Activated CD8-positive, alpha-beta T cell treated with anti-CD3 and anti-CD28 coated beads, Interleukin-2, amount 10 ng/mL, durations not matched to agents 7 days and 5 days (primary cell): ENCODE measurements at regions not wholly inside any gene's neighbourhood (a gene's known extent, or its start where the extent isn't known, plus 50 kb on each side); places are given as distances from the start of the nearest gene placed in this dataset.

Experiments used
- ATAC-seq: fragments of 150-1000 bp; cut with Tn5 transposase; one replicate; pipeline ENCODE4 v1.10.0; 2021; ENCODE audit warnings: moderate library complexity
- CTCF ChIA-PET: fragments of 350-600 bp; sonication (Branson Sonifier 250); formaldehyde crosslinking; loops from one replicate; lab custom pipeline; 2021; ENCODE audit warnings: antibody characterized with exemption; lab: Charles Lee
- POLR2A ChIA-PET: fragments of 350-600 bp; sonication (Branson Sonifier 250); formaldehyde crosslinking; loops from one replicate; lab custom pipeline; 2021; ENCODE audit warnings: antibody characterized with exemption; lab: Charles Lee
- DNase-seq: peaks from one replicate; pipeline ENCODE4 v3.0.0-alpha.2; 2020
- H3K27ac Mint-ChIP-seq: one replicate; pipeline ENCODE4 v1.8.0; 2021; ENCODE audit warnings: mild to moderate bottlenecking, mixed read lengths
- H3K27me3 Mint-ChIP-seq: one replicate; pipeline ENCODE4 v1.8.0; 2021; ENCODE audit warnings: low read depth, mixed read lengths
- H3K36me3 Mint-ChIP-seq: one replicate; pipeline ENCODE4 v1.8.0; 2021; ENCODE audit warnings: low read depth, mixed read lengths
- H3K4me1 Mint-ChIP-seq: one replicate; pipeline ENCODE4 v1.8.0; 2021; ENCODE audit warnings: low read depth, mixed read lengths
- H3K4me3 Mint-ChIP-seq: one replicate; pipeline ENCODE4 v1.8.0; 2021; ENCODE audit warnings: mild to moderate bottlenecking, mixed read lengths
- H3K9me3 Mint-ChIP-seq: one replicate; pipeline ENCODE4 v1.8.0; 2022; ENCODE audit warnings: mixed read lengths; ENCODE audit not compliant: insufficient read depth

DNA sequence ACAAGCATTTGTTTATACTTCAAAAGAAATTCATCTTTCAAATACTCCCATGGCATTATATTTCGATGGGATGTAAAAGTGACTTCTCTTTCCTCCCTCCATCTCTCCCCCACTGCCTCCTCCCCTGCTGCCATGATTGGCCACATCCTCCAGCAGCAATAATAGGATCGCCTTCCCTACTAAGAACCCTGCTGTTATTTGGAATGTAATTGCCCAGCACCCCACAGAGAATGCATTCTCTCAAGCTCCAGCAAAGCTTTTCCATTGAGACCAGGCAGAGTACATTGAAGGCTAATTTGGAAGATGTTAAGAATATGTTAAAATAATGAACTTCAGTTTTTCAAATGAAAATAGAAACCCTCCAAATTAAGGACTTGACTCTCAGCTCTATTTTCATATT lies 375.4 kb upstream of the ACVR2A start:
- POLR2A ChIA-PET: no interaction called here
- Mint-ChIP-seq H3K9me3 (no peaks in the 10 kb centered on the region), H3K27ac (no peak overlapping the region), H3K36me3 (no peaks in the 10 kb centered on the region), H3K4me1 (no peaks in the 10 kb centered on the region), H3K4me3 (no peak overlapping the region), H3K27me3 (no peaks in the 10 kb centered on the region)
- CTCF ChIA-PET: no interaction called here
- ATAC-seq (no peak), DNase-seq (no peak)

- ChIA-PET CTCF (no interaction called here), POLR2A (no interaction called here)
- Mint-ChIP-seq H3K4me1 (no peaks in the 10 kb centered on the region), H3K27me3 (no peaks in the 10 kb centered on the region), H3K9me3 (no peaks in the 10 kb centered on the region), H3K27ac (no peak overlapping the region), H3K4me3 (no peak overlapping the region), H3K36me3 (no peaks in the 10 kb centered on the region)
- no peak for ATAC-seq
- DNase-seq: no peak
Observed at GRCh38 chr2:147468963-147469362, 375.9 kb upstream of the ACVR2A start.

GRCh38 chr2:147468349-147468748 lies 376.5 kb upstream of the ACVR2A start:
- CTCF ChIA-PET: interaction anchor here (0.7 kb wide), 1 partner anchor 11 kb away, joined by 3 read pairs; no protein-coding TSS in a partner anchor

DNA sequence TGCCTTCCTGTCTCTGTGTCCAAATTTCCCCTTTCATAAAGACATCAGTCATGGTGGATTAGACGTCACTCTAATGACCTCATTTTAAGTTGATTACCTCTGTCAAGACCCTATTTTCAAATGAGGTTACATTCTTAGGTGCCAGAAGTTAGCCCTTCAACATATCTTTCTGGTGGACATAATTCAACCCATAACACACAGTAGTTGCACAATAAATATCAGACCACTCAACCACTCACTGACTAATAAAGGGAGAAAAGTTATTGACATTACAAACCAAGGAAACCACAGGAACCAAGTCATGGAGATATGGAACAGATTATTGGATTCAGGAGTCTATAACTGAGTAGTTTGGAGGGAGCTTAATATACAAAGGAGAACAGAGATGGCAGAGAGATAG lies 377.4 kb upstream of the ACVR2A start:
- ChIA-PET CTCF (no interaction called here), POLR2A (no interaction called here)
- no peaks in the 10 kb centered on the region for H3K27me3 Mint-ChIP-seq
- H3K4me1 Mint-ChIP-seq: no peaks in the 10 kb centered on the region
- no peaks in the 10 kb centered on the region for H3K36me3 Mint-ChIP-seq
- H3K4me3 Mint-ChIP-seq: no peak overlapping the region
- H3K27ac Mint-ChIP-seq: no peak overlapping the region
- ATAC-seq: no peak
- H3K9me3 Mint-ChIP-seq: no peaks in the 10 kb centered on the region
- no peak for DNase-seq

More at GRCh38 chr2:147468349-147468748, 376.5 kb upstream of the ACVR2A start:
- ATAC-seq (no peak), DNase-seq (no peak)
- Mint-ChIP-seq H3K27ac (no peak overlapping the region), H3K9me3 (no peaks in the 10 kb centered on the region), H3K27me3 (no peaks in the 10 kb centered on the region), H3K4me3 (no peak overlapping the region), H3K4me1 (no peaks in the 10 kb centered on the region), H3K36me3 (no peaks in the 10 kb centered on the region)
- POLR2A ChIA-PET: no interaction called here

DNA sequence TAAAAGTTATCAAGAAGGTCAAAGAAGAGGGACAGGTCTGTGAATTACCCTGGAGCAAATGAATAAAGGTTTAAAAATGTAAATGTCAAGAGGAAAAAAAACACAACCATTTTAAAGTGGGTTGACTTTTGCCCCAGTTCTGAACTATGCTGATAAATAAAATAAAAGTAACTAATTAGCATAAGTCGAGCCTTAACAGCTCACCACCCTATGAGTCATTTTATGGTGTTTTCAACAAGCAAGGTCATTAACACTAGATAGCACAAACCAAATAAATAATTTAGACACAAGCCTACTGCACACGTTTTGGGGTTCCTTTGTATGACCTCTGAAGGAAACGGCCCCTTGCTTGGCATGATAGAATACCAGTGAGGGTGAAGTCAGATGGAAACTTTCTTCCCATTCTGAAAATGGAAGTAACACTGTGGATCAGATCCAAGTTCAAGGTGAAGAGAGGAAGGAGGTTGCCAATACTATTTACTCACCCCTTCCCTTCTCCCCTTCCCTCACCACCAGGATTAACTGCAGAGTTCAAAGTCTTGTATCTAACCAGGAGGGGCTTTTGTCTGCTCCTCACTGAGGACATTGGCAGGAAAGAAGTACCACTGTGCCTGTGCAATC lies 380.0 kb upstream of the ACVR2A start:
- CTCF ChIA-PET: no interaction called here
- Mint-ChIP-seq H3K9me3 (no peaks in the 10 kb centered on the region), H3K4me3 (no peak overlapping the region), H3K36me3 (no peaks in the 10 kb centered on the region), H3K4me1 (no peaks in the 10 kb centered on the region), H3K27me3 (peaks cover 6% of the 10 kb centered on the region), H3K27ac (no peak overlapping the region)
- DNase-seq (no peak), ATAC-seq (no peak)
- POLR2A ChIA-PET: no interaction called here

- CTCF ChIA-PET: no interaction called here
- POLR2A ChIA-PET: no interaction called here
- DNase-seq (no peak), ATAC-seq (no peak)
- H3K36me3 Mint-ChIP-seq: no peaks in the 10 kb centered on the region
- no peaks in the 10 kb centered on the region for H3K9me3 Mint-ChIP-seq
- no peaks in the 10 kb centered on the region for H3K4me1 Mint-ChIP-seq
- H3K4me3 Mint-ChIP-seq: no peak overlapping the region
- peaks cover 6% of the 10 kb centered on the region for H3K27me3 Mint-ChIP-seq
- no peak overlapping the region for H3K27ac Mint-ChIP-seq
Observed at GRCh38 chr2:147463881-147464520, 380.8 kb upstream of the ACVR2A start.

GRCh38 chr2:147460155-147460554 lies 384.7 kb upstream of the ACVR2A start:
- no peak for ATAC-seq
- H3K27ac Mint-ChIP-seq: no peak overlapping the region
- no peaks in the 10 kb centered on the region for H3K36me3 Mint-ChIP-seq
- H3K4me3 Mint-ChIP-seq: no peak overlapping the region
- no peak for DNase-seq
- ChIA-PET CTCF (no interaction called here), POLR2A (no interaction called here)
- H3K4me1 Mint-ChIP-seq: peaks cover 3% of the 10 kb centered on the region
- no peaks in the 10 kb centered on the region for H3K9me3 Mint-ChIP-seq
- peaks cover 9% of the 10 kb centered on the region for H3K27me3 Mint-ChIP-seq

DNA sequence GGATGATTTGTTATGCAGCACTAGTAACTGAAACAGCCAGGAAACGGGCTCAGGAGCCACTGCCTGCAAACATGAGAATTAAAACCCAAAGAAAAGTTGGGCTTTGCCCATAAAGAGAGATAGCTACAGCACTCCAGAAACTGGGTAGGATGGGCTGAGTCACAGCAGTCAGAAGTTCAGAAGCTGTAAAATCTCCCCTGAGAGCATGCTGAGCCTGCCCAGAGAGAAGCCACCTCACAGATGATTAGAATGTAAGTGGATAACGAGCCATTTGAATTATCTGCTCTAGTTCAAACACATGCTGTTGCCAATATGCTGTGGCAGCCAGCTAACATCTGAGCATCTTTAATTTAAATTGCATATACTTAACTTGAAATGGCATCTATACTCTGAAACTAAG lies 388.1 kb upstream of the ACVR2A start:
- DNase-seq (no peak), ATAC-seq (no peak)
- CTCF ChIA-PET: no interaction called here
- Mint-ChIP-seq H3K27ac (no peak overlapping the region), H3K36me3 (no peaks in the 10 kb centered on the region), H3K9me3 (no peaks in the 10 kb centered on the region), H3K27me3 (peaks cover 10% of the 10 kb centered on the region), H3K4me1 (peaks cover 3% of the 10 kb centered on the region), H3K4me3 (no peak overlapping the region)
- POLR2A ChIA-PET: no interaction called here

GRCh38 chr2:147451902-147452515 lies 392.8 kb upstream of the ACVR2A start:
- Mint-ChIP-seq H3K4me3 (no peak overlapping the region), H3K9me3 (no peaks in the 10 kb centered on the region), H3K36me3 (no peaks in the 10 kb centered on the region), H3K27ac (no peak overlapping the region), H3K27me3 (peaks cover 7% of the 10 kb centered on the region), H3K4me1 (peaks cover 3% of the 10 kb centered on the region)
- ChIA-PET CTCF (no interaction called here), POLR2A (no interaction called here)
- no peak for DNase-seq
- ATAC-seq: no peak

DNA sequence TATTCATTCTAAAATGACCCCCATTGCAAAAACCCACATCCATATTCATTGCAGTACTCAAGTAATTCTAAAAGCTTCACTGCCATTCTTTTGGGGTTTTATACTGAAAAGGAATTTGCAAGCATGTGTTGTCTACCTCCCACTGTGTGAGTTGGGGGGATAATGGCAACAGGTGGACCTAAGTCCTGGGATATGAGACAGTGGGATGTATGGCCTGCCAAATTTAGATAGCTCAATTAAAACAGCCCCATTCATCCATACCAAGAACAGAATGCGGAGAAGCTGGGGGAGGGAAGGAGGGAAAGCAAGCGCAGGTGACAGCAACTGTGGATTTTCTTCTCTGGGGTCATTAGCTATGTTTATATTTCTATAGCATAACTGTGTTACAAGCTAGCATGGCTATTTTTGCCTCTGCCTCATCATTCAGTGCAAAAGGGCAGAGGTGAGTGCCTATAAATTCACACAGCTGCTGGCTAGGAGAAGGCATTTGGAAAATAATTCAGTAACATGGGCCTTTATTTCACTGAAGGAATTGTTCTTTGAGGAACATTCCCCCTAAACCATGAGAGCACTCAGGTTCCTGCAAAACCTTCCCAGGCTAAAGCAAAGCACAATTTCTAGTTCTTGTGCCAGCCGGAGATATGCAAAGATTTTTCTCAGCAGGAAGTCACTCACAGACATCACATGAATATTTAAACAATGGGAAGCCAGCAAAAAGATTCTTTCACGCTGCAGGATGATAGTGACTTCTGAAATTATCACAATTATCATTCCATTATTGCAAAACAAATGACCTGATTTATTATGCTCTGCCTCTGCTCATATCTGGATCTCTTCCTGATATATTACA lies 393.9 kb upstream of the ACVR2A start:
- Mint-ChIP-seq H3K36me3 (no peaks in the 10 kb centered on the region), H3K27ac (no peak overlapping the region), H3K27me3 (peaks cover 7% of the 10 kb centered on the region), H3K9me3 (no peaks in the 10 kb centered on the region), H3K4me3 (no peak overlapping the region), H3K4me1 (peaks cover 3% of the 10 kb centered on the region)
- DNase-seq (no peak), ATAC-seq (no peak)
- CTCF ChIA-PET: no interaction called here
- POLR2A ChIA-PET: no interaction called here

DNA sequence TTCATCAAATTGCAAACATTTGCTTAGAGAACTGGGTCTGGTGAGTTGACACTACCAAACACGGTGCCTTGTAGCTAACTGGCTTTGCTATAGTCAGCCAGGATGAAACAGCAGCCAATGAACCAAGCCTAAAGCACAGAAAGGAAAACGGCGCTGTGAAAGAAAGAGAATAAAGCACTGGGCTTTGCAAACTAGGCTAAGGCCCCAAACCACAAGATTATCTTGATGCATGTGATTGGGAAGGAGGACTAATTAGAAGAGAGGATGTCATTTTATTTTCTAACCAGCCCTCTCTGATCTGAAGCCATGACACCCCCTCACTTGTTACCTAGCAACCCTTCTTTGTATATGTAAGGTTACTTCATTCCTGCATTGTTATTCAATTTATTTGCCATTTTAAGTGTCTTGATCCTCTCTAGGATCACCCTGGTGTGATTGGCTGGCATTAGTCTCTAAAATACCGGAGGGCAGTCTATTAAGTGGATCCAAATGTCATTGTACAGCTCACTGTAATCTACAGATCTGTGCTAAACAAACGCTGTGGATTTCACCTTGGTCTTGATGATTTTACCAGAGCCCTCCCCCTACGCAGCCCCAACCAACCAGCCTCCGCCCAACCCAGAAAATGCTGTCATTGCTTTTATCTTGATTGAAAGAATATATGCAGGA lies 395.4 kb upstream of the ACVR2A start:
- ATAC-seq (no peak), DNase-seq (no peak)
- Mint-ChIP-seq H3K27ac (peak overlapping the region; percentile 13), H3K9me3 (no peaks in the 10 kb centered on the region), H3K36me3 (no peaks in the 10 kb centered on the region), H3K27me3 (peaks cover 7% of the 10 kb centered on the region), H3K4me3 (no peak overlapping the region), H3K4me1 (no peaks in the 10 kb centered on the region)
- ChIA-PET CTCF (no interaction called here), POLR2A (no interaction called here)
